ENCODE measurements at regions not wholly inside any gene's neighbourhood (a gene's known extent, or its start where the extent isn't known, plus 50 kb on each side); places are given as distances from the start of the nearest gene placed in this dataset.
"Not testable (repeated sequence)": the region's sequence is repeated elsewhere in the genome, so short reads cannot be mapped to it uniquely, and the experiment has no call there.

DNA sequence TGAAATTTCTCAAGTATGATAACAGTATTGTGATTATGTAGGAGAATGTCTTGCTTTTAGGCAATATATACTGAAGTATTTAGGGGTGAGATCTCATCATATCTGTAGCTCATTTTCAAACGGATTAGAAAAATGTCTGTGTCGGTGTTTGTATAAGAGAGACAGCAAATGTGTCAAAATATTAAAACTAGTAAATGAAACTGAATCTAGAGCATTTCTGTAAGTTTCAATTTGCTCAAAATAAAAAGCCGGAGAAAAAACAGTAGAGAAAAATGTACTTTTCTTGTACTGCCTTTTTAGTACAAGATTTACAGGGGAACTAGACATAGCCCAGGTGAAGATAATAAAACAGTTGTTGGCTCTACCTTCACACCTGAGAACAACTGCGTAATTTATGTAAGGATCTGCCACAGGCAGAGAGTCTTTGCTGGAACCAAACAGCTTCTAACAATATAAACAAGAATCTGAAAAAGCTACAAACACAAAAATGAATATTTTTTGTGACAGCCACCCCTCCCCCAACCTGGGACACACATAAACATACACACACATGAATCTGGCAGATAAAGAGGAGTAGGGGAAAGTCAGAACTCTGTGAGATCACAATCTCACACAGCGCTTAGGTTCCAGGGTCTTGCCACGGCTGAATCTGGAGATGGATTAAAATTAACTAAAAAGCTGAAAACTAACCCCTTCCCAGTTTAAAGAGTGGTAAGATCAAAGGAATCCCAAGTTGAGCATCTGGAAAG lies 153.3 kb downstream of the AVL9 start:
- DNase-seq (ENCODE audit: low spot score) = no peak

DNA sequence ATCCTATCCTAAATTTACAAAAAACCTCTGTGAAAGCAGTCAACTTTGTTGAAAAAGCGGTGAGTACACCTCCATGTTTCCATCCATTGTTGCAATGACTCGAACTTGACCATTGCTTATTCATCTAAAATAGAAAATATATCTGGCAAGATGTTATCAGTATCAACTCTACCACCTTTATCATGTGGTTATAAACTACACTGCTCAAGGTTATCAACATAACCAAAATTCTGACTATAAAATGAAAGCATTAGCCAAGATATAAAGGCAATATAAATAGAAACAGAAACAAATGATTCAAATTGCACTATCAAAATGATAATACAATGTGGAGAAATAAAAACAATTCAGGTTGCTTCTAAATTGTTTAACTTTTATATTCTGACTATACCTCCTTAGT lies 150.0 kb downstream of the AVL9 start:
- DNase-seq (ENCODE audit: low spot score) = not testable (repeated sequence)

DNA sequence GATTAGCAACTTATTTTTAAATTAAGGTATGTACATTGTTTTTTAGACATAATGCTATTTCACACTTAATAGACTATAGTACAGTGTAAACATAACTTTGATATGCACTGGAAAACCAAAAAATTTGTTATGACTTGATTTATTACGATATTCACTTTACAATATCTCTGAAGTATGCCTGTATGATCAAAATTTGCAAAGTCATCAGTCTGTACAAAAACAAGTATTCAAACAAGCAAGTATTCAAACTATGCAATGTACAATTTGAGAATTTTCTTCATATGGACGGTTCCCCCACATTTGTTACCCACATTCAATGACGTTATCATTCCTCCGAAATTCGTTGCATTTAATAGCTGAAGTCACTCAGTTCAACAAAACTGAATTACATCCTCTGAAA lies 147.9 kb downstream of the AVL9 start:
- DNase-seq (ENCODE audit: low spot score) = no peak

DNA sequence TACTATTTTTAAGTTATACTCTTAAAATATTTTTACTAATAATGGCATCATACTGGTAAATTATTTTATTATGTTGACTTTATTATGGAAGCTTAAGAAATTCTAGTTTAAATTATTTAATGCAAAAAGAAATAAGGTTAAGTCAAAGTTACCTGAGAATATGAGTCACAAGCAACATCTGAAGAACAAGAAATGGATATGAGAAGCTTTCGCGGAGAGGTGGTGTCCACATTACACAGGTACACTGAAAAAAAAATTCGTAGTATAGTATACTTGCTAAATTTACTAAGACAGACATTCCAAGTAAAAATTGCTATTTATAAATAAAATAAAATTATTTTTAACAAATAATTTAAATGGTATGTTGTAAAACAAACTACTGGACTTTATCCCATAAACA lies 143.8 kb downstream of the AVL9 start:
- no peak for DNase-seq (ENCODE audit: low spot score)

DNA sequence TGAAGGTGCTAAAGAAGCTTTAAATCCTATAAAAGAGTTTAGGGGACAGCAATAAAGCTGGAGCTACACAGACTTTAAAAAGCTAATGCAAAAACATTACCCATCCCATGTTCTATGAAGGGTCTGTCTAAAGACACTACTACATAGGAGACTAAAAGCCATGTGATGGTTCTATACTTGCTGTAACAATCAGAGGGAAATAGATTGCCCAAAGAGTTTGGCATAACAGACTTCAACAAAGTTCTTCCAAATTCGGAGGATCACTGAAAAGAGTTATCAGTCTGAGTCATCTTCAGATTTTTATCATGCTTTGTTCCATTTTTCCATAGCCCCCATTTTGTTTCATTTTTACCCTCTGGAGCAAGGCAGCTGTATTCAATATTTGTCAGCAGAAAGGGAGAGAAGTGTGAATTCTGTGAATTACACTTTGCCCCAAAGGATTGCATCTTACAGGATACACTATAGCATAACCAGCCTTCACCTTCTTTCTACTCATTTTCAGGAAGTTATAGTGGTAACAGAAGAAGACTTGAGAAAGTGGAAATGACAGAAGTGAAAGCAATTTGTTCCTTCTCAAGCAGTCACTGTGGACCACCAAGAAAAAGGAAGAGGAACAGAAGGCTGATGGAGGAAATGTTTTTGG lies 143.3 kb downstream of the AVL9 start:
- peak; percentile 1 for DNase-seq (ENCODE audit: low spot score)

All from CD4-positive, alpha-beta T cell treated with Interleukin-15 for 4 hours (primary cell).